ENCODE measurements at regions not wholly inside any gene's neighbourhood (a gene's known extent, or its start where the extent isn't known, plus 50 kb on each side); places are given as distances from the start of the nearest gene placed in this dataset.

DNA sequence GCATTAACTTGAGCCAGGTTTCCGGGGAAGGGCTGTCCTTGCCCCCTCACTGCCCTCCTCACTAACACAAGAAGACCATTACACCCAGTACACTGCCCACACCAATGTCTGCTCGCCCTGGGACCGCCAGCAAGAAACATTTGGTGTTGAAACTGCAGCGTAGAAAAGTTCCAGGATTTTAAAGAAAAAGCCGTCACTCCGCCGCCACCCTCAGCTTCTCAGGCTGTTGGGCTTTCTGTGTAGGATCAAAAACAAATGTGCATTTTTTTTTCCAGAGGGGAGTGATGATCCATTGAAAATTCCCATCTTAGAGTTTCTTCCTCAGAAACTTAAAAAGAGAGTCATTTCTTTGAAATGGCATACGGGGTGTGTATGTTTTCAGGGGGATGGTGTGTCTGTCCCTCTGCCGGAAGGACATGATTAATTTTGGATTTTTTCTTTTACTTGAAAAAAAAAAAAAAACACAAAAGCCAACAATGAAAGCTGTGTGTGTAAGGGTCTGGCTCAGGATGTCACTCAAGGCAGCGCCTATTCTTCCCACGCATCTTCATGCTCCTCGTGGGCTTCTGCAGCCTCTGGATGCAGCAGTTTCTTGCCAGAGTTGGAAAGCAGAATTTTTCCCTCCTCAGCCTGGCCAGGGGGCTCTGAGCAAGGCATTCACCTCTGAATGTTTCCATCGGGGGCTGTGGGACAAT lies 184.9 kb downstream of the GLI2 start:
- TF ChIP-seq MAX (IDR thresholded peaks at IDR 0.05; ENCODE audit: low read depth, low read length) (no peak), CTCF (IDR thresholded peaks at IDR 0.05; ENCODE audit: low read depth, low read length) (no peak), MYC (IDR thresholded peaks at IDR 0.05; ENCODE audit: low read depth, low read length) (no peak)

Data from NB4 (cell line).